ENCODE measurements at regions not wholly inside any gene's neighbourhood (a gene's known extent, or its start where the extent isn't known, plus 50 kb on each side); places are given as distances from the start of the nearest gene placed in this dataset.
"Not testable (repeated sequence)": the region's sequence is repeated elsewhere in the genome, so short reads cannot be mapped to it uniquely, and the experiment has no call there.

- H3K27ac ChIP-seq: no peak overlapping the region
- H3K4me3 ChIP-seq: no peak overlapping the region
Observed at GRCh38 chr6:85050149-85050548, 285.8 kb upstream of the TBX18 start.

GRCh38 chr6:85049282-85049681 lies 284.9 kb upstream of the TBX18 start:
- Histone ChIP-seq H3K4me3 (no peak overlapping the region), H3K27ac (no peak overlapping the region)

- no peak overlapping the region for H3K27ac ChIP-seq
- H3K4me3 ChIP-seq: no peak overlapping the region
Observed at GRCh38 chr6:85047818-85048217, 283.4 kb upstream of the TBX18 start.

GRCh38 chr6:85045767-85046166 lies 281.4 kb upstream of the TBX18 start:
- H3K27ac ChIP-seq, H3K4me3 ChIP-seq: not testable (repeated sequence)

- no peak overlapping the region for H3K4me3 ChIP-seq
- no peak overlapping the region for H3K27ac ChIP-seq
Observed at GRCh38 chr6:85044361-85044760, 280.0 kb upstream of the TBX18 start.

GRCh38 chr6:85041376-85041775 lies 277.0 kb upstream of the TBX18 start:
- no peak overlapping the region for H3K4me3 ChIP-seq
- H3K27ac ChIP-seq: no peak overlapping the region

GRCh38 chr6:85037221-85037620 lies 272.8 kb upstream of the TBX18 start:
- Histone ChIP-seq H3K27ac (no peak overlapping the region), H3K4me3 (no peak overlapping the region)

- H3K27ac ChIP-seq: no peak overlapping the region
- no peak overlapping the region for H3K4me3 ChIP-seq
Observed at GRCh38 chr6:85035766-85036165, 271.4 kb upstream of the TBX18 start.

GRCh38 chr6:85033547-85033946 lies 269.1 kb upstream of the TBX18 start:
- Histone ChIP-seq H3K27ac (no peak overlapping the region), H3K4me3 (no peak overlapping the region)

GRCh38 chr6:85026021-85026420 lies 261.6 kb upstream of the TBX18 start:
- H3K4me3 ChIP-seq: no peak overlapping the region
- H3K27ac ChIP-seq: no peak overlapping the region

- Histone ChIP-seq H3K4me3 (no peak overlapping the region), H3K27ac (no peak overlapping the region)
Observed at GRCh38 chr6:85023721-85024120, 259.3 kb upstream of the TBX18 start.

- H3K27ac ChIP-seq: no peak overlapping the region
- H3K4me3 ChIP-seq: no peak overlapping the region
Observed at GRCh38 chr6:85017352-85017751, 253.0 kb upstream of the TBX18 start.

GRCh38 chr6:85016726-85017125 lies 252.3 kb upstream of the TBX18 start:
- Histone ChIP-seq H3K27ac (no peak overlapping the region), H3K4me3 (no peak overlapping the region)

GRCh38 chr6:85015396-85015990 lies 251.1 kb upstream of the TBX18 start:
- no peak overlapping the region for H3K4me3 ChIP-seq
- no peak overlapping the region for H3K27ac ChIP-seq

GRCh38 chr6:85010865-85011264 lies 246.5 kb upstream of the TBX18 start:
- Histone ChIP-seq H3K4me3 (no peak overlapping the region), H3K27ac (no peak overlapping the region)

- Histone ChIP-seq H3K4me3 (no peak overlapping the region), H3K27ac (no peak overlapping the region)
Observed at GRCh38 chr6:85008296-85009009, 244.1 kb upstream of the TBX18 start.

- Histone ChIP-seq H3K27ac (no peak overlapping the region), H3K4me3 (no peak overlapping the region)
Observed at GRCh38 chr6:85006362-85006761, 242.0 kb upstream of the TBX18 start.

GRCh38 chr6:85005494-85005893 lies 241.1 kb upstream of the TBX18 start:
- H3K27ac ChIP-seq: no peak overlapping the region
- no peak overlapping the region for H3K4me3 ChIP-seq

- Histone ChIP-seq H3K4me3 (no peak overlapping the region), H3K27ac (peak overlapping the region in 1 of 21 experiments; percentile 26)
Observed at GRCh38 chr6:85004361-85004995, 240.1 kb upstream of the TBX18 start.

- no peak overlapping the region for H3K27ac ChIP-seq
- no peak overlapping the region for H3K4me3 ChIP-seq
Observed at GRCh38 chr6:85002847-85003246, 238.4 kb upstream of the TBX18 start.

GRCh38 chr6:85000001-85000400 lies 235.6 kb upstream of the TBX18 start:
- H3K4me3 ChIP-seq: no peak overlapping the region
- no peak overlapping the region for H3K27ac ChIP-seq

All from skin epidermis (tissue), 12 donors.